Activated T-helper 2 cell treated with anti-CD3 and anti-CD28 coated beads, Interferon-gamma antibody, Interleukin-2, Interleukin-4, amounts not matched to agents 10 μg/mL and 5 μg/mL and 100 μg/mL, durations not matched to agents 14 hours and 24 hours and 36 hours (primary cell): ENCODE measurements at regions not wholly inside any gene's neighbourhood (a gene's known extent, or its start where the extent isn't known, plus 50 kb on each side); places are given as distances from the start of the nearest gene placed in this dataset.

Source experiments
- DNase-seq: peaks from one replicate; pipeline ENCODE4 v3.0.0; 2021; ENCODE audit warnings: low spot score
- H3K27ac Mint-ChIP-seq: one replicate; pipeline ENCODE4 v1.8.0; 2021; ENCODE audit warnings: mixed read lengths
- H3K27me3 Mint-ChIP-seq: one replicate; pipeline ENCODE4 v1.8.0; 2021; ENCODE audit warnings: low read depth, mixed read lengths
- H3K36me3 Mint-ChIP-seq: one replicate; pipeline ENCODE4 v1.8.0; 2021; ENCODE audit warnings: low read depth, mixed read lengths
- H3K4me1 Mint-ChIP-seq: one replicate; pipeline ENCODE4 v1.8.0; 2021; ENCODE audit warnings: low read depth, mixed read lengths
- H3K4me3 Mint-ChIP-seq: one replicate; pipeline ENCODE4 v1.8.0; 2021; ENCODE audit warnings: low read depth, mild to moderate bottlenecking, moderate library complexity, mixed read lengths
- H3K9me3 Mint-ChIP-seq: one replicate; pipeline ENCODE4 v1.8.0; 2021; ENCODE audit warnings: mixed read lengths
- intact Hi-C: fragments of 100-400 bp; cut with micrococcal nuclease; formaldehyde crosslinking; loops from one replicate; pipeline ENCODE4 v1.15.1; 2023

DNA sequence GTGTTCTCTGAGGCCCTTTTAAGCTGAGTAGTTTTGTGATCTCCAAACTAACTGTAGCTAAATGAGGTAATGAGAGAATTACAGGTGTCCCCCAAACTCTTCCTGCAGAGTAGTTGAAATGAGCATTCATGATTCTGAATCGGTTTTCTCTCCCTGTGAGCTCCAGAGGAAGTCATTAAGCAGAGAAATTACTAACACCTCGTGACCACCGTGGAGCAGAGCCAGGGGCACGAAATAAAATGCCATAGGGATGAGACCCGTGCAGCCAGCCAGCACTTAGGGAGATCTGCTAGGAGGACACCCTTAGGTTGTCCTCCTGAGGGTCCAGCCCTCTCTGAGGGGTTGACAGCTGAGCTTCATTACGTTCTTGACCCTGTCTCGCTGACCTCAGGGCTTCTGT is 79.5 kb downstream of the SLC25A47 start:
- no peak overlapping the region for H3K4me3 Mint-ChIP-seq
- no peak for DNase-seq
- H3K4me1 Mint-ChIP-seq: peaks cover 13% of the 10 kb centered on the region
- no peaks in the 10 kb centered on the region for H3K27me3 Mint-ChIP-seq
- intact Hi-C loops: no loop called here
- H3K27ac Mint-ChIP-seq: no peak overlapping the region
- no peaks in the 10 kb centered on the region for H3K9me3 Mint-ChIP-seq
- no peaks in the 10 kb centered on the region for H3K36me3 Mint-ChIP-seq

GRCh38 chr14:100403105-100403504 is 80.0 kb downstream of the SLC25A47 start:
- intact Hi-C loops: no loop called here
- Mint-ChIP-seq H3K9me3 (no peaks in the 10 kb centered on the region), H3K4me3 (no peak overlapping the region), H3K27me3 (no peaks in the 10 kb centered on the region), H3K36me3 (no peaks in the 10 kb centered on the region), H3K4me1 (peaks cover 16% of the 10 kb centered on the region), H3K27ac (no peak overlapping the region)
- DNase-seq: no peak

DNA sequence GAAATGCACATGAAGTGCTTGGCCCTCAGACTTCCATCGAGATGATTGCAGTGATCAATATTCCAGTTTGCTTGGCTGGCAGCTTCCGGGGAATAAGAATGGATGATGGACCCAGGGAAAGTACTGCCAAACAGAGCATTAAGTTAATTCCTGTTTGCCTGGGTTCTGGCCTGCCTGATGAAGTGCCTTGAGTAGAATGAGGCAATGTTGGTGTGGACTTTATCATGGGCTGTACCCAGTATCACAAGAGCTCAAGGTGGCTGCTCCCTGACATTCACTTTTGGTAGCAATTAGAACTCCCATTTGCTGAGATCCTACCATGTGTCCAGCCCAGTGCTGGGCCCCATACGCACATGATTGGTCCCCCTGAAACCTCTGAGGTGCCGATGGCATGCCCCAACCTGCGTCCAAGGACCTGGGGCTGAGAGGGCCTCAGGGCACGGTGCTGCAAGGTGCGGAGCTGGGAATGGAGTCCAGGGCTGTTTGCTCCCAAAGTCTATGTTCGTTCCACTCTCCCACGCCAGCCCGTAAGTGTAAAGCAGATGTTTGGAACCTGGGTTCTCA is 80.7 kb downstream of the SLC25A47 start:
- no peaks in the 10 kb centered on the region for H3K9me3 Mint-ChIP-seq
- intact Hi-C loops: no loop called here
- peaks cover 16% of the 10 kb centered on the region for H3K4me1 Mint-ChIP-seq
- H3K27me3 Mint-ChIP-seq: no peaks in the 10 kb centered on the region
- H3K4me3 Mint-ChIP-seq: no peak overlapping the region
- no peak overlapping the region for H3K27ac Mint-ChIP-seq
- H3K36me3 Mint-ChIP-seq: no peaks in the 10 kb centered on the region
- DNase-seq: no peak

DNA sequence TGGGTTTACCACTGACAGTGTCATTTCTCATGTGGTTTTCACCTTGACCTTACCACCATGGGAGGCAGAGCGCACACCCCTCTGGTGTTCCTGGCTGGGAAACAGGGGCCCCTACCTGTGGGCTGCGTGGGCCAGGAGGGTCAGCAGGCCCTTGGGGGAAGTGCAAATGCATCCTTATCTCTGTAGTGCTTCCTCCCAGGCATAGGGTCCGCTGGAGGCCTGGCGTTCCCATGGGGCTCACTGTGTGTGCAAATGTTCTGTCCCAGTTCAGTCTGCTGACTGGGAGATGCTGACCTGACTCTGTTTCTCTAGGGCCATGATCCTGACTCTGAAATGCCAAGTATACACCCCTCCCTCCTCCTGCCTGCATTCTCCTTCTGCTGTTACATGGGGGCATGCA is 81.3 kb downstream of the SLC25A47 start:
- Mint-ChIP-seq H3K27ac (no peak overlapping the region), H3K4me3 (no peak overlapping the region), H3K4me1 (peaks cover 16% of the 10 kb centered on the region), H3K27me3 (no peaks in the 10 kb centered on the region), H3K36me3 (no peaks in the 10 kb centered on the region), H3K9me3 (no peaks in the 10 kb centered on the region)
- intact Hi-C loops: no loop called here
- DNase-seq: no peak

- H3K27ac Mint-ChIP-seq: no peak overlapping the region
- no peaks in the 10 kb centered on the region for H3K9me3 Mint-ChIP-seq
- H3K4me3 Mint-ChIP-seq: no peak overlapping the region
- intact Hi-C loops: no loop called here
- H3K4me1 Mint-ChIP-seq: peaks cover 16% of the 10 kb centered on the region
- H3K36me3 Mint-ChIP-seq: no peaks in the 10 kb centered on the region
- H3K27me3 Mint-ChIP-seq: no peaks in the 10 kb centered on the region
- no peak for DNase-seq
Observed at GRCh38 chr14:100405760-100406455, 82.8 kb downstream of the SLC25A47 start.

- H3K4me3 Mint-ChIP-seq: no peak overlapping the region
- H3K9me3 Mint-ChIP-seq: no peaks in the 10 kb centered on the region
- H3K27me3 Mint-ChIP-seq: no peaks in the 10 kb centered on the region
- peaks cover 16% of the 10 kb centered on the region for H3K4me1 Mint-ChIP-seq
- peak overlapping the region; percentile 70 for H3K27ac Mint-ChIP-seq
- no peaks in the 10 kb centered on the region for H3K36me3 Mint-ChIP-seq
- DNase-seq: peak; percentile 32
- intact Hi-C loops: no loop called here
Observed at GRCh38 chr14:100406505-100407131, 83.5 kb downstream of the SLC25A47 start.

GRCh38 chr14:100407376-100408102 is 84.4 kb downstream of the SLC25A47 start:
- H3K4me1 Mint-ChIP-seq: peaks cover 17% of the 10 kb centered on the region
- H3K27me3 Mint-ChIP-seq: no peaks in the 10 kb centered on the region
- H3K9me3 Mint-ChIP-seq: no peaks in the 10 kb centered on the region
- H3K27ac Mint-ChIP-seq: no peak overlapping the region
- no peak for DNase-seq
- intact Hi-C loops: no loop called here
- no peak overlapping the region for H3K4me3 Mint-ChIP-seq
- no peaks in the 10 kb centered on the region for H3K36me3 Mint-ChIP-seq

DNA sequence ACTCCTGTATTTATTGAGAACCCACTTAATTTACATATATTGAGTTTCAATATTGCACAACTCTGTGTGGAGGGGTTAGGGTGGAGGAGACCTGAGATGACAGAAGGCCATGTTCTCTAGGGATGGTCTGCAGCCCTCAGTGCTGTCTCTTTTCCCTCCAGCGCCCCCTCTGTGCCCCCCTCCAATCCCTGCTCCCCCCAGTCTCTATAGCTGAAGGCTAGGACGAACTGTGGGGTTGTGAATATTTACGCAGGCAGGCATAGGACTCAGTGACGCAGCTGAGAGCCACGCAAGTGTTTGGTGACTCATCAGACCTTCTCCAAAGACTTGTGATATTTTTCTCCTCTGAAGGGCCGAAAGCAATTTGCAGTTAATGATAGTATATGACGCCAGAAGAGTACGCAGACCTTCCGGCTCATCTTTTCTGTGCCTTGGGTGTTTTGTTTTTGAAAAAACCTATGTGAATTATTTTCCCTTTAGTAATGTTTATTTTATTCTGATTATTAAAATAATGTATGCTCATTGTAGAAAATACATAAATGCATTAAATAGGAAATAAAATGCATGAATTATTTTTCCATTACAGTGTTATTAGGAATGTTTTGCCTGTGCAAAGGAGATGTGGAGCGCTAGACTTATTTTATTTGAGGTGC is 85.3 kb downstream of the SLC25A47 start:
- Mint-ChIP-seq H3K36me3 (no peaks in the 10 kb centered on the region), H3K27me3 (no peaks in the 10 kb centered on the region), H3K4me3 (no peak overlapping the region), H3K4me1 (peaks cover 17% of the 10 kb centered on the region), H3K27ac (no peak overlapping the region), H3K9me3 (no peaks in the 10 kb centered on the region)
- DNase-seq: no peak
- intact Hi-C loops: no loop called here

GRCh38 chr14:100409003-100409360 is 85.8 kb downstream of the SLC25A47 start:
- H3K9me3 Mint-ChIP-seq: no peaks in the 10 kb centered on the region
- H3K4me1 Mint-ChIP-seq: peaks cover 17% of the 10 kb centered on the region

DNA sequence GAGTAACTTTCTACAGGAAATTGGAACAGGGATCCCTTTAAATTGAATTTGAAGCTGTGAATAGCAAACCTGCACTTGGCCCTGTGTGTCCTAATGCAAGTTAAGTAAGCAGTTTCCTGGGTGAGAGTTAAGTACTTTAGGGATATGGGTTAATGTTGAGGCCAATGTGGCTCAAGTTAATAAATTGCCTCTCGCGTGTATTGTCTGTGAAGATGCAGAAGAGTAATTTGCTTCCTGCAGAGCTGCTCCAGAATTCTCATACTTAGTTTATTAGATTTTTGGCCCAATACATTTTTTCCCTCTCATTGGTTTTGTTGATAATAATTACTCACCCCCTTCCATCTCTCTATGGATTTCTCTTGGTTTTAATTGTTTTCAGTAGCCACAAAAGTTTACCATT is 86.5 kb downstream of the SLC25A47 start:
- no peak overlapping the region for H3K27ac Mint-ChIP-seq
- H3K4me3 Mint-ChIP-seq: no peak overlapping the region
- intact Hi-C loops: no loop called here
- H3K9me3 Mint-ChIP-seq: no peaks in the 10 kb centered on the region
- no peaks in the 10 kb centered on the region for H3K27me3 Mint-ChIP-seq
- H3K4me1 Mint-ChIP-seq: peaks cover 17% of the 10 kb centered on the region
- H3K36me3 Mint-ChIP-seq: no peaks in the 10 kb centered on the region
- DNase-seq: no peak

More at GRCh38 chr14:100409003-100409360, 85.8 kb downstream of the SLC25A47 start:
- no peaks in the 10 kb centered on the region for H3K36me3 Mint-ChIP-seq
- H3K27ac Mint-ChIP-seq: no peak overlapping the region
- DNase-seq: no peak
- intact Hi-C loops: no loop called here
- no peaks in the 10 kb centered on the region for H3K27me3 Mint-ChIP-seq
- H3K4me3 Mint-ChIP-seq: no peak overlapping the region

GRCh38 chr14:100410056-100410565 is 87.0 kb downstream of the SLC25A47 start:
- H3K27ac Mint-ChIP-seq: no peak overlapping the region

DNA sequence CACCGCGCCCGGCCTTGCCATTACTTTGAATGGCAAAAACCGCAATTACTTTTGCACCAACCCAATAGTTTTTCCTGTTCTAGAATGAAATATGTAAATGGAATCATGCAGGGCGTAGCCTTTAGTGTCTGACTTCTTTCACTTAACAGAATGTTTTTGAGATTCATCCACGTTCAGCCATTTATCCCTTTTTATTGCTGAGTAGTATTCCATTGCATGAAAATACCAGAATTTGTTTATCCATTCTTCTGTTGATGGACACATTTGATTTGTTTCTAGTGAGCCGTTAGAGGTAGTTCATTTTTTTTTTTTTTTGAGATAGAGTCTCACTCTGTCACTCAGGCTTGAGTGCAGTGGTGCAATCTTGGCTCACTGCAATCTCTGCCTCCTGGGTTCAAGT is 90.6 kb downstream of the SLC25A47 start:
- Mint-ChIP-seq H3K4me3 (no peak overlapping the region), H3K27ac (no peak overlapping the region), H3K4me1 (peaks cover 1% of the 10 kb centered on the region), H3K27me3 (no peaks in the 10 kb centered on the region), H3K9me3 (no peaks in the 10 kb centered on the region), H3K36me3 (no peaks in the 10 kb centered on the region)
- intact Hi-C loops: no loop called here
- DNase-seq: no peak

More at GRCh38 chr14:100410056-100410565, 87.0 kb downstream of the SLC25A47 start:
- H3K4me3 Mint-ChIP-seq: no peak overlapping the region
- intact Hi-C loops: no loop called here
- no peaks in the 10 kb centered on the region for H3K27me3 Mint-ChIP-seq
- no peak for DNase-seq
- H3K36me3 Mint-ChIP-seq: no peaks in the 10 kb centered on the region
- H3K9me3 Mint-ChIP-seq: no peaks in the 10 kb centered on the region
- H3K4me1 Mint-ChIP-seq: peaks cover 17% of the 10 kb centered on the region
